ENCODE measurements at regions not wholly inside any gene's neighbourhood (a gene's known extent, or its start where the extent isn't known, plus 50 kb on each side); places are given as distances from the start of the nearest gene placed in this dataset.

- no peak overlapping the region for H3K4me3 Mint-ChIP-seq
- peaks cover 2% of the 10 kb centered on the region for H3K27me3 Mint-ChIP-seq (ENCODE audit: low read depth, poor library complexity)
- no peak for TF ChIP-seq CTCF (IDR thresholded peaks at IDR 0.05)
- H3K4me1 Mint-ChIP-seq = no peaks in the 10 kb centered on the region
- H3K36me3 Mint-ChIP-seq (ENCODE audit: low read depth) = no peaks in the 10 kb centered on the region
- H3K9me3 Mint-ChIP-seq = peaks cover 14% of the 10 kb centered on the region
- no peak for DNase-seq
- H3K27ac Mint-ChIP-seq = no peak overlapping the region
Observed at GRCh38 chr12:17540921-17541320, 549.1 kb downstream of the RERGL start.

- Mint-ChIP-seq H3K4me1 (no peaks in the 10 kb centered on the region), H3K27ac (no peak overlapping the region), H3K4me3 (no peak overlapping the region), H3K27me3 (ENCODE audit: low read depth, poor library complexity) (no peaks in the 10 kb centered on the region), H3K36me3 (ENCODE audit: low read depth) (no peaks in the 10 kb centered on the region), H3K9me3 (peaks cover 1% of the 10 kb centered on the region)
- DNase-seq = no peak
- no peak for TF ChIP-seq CTCF (IDR thresholded peaks at IDR 0.05)
Observed at GRCh38 chr12:17528394-17528793, 561.6 kb downstream of the RERGL start.

GRCh38 chr12:17527021-17527420 lies 563.0 kb downstream of the RERGL start:
- Mint-ChIP-seq H3K36me3 (ENCODE audit: low read depth) (no peaks in the 10 kb centered on the region), H3K27ac (no peak overlapping the region), H3K27me3 (ENCODE audit: low read depth, poor library complexity) (no peaks in the 10 kb centered on the region), H3K4me1 (no peaks in the 10 kb centered on the region), H3K4me3 (no peak overlapping the region), H3K9me3 (no peaks in the 10 kb centered on the region)
- TF ChIP-seq CTCF (IDR thresholded peaks at IDR 0.05) = no peak
- DNase-seq = no peak

- TF ChIP-seq CTCF (IDR thresholded peaks at IDR 0.05) = peak; percentile 24
- Mint-ChIP-seq H3K9me3 (no peaks in the 10 kb centered on the region), H3K27ac (no peak overlapping the region), H3K4me1 (no peaks in the 10 kb centered on the region), H3K27me3 (ENCODE audit: low read depth, poor library complexity) (no peaks in the 10 kb centered on the region), H3K4me3 (no peak overlapping the region), H3K36me3 (ENCODE audit: low read depth) (no peaks in the 10 kb centered on the region)
- DNase-seq = no peak
Observed at GRCh38 chr12:17511369-17511768, 578.6 kb downstream of the RERGL start.

- Mint-ChIP-seq H3K9me3 (no peaks in the 10 kb centered on the region), H3K36me3 (ENCODE audit: low read depth) (no peaks in the 10 kb centered on the region), H3K4me1 (no peaks in the 10 kb centered on the region), H3K4me3 (no peak overlapping the region), H3K27ac (no peak overlapping the region), H3K27me3 (ENCODE audit: low read depth, poor library complexity) (no peaks in the 10 kb centered on the region)
- DNase-seq = no peak
- no peak for TF ChIP-seq CTCF (IDR thresholded peaks at IDR 0.05)
Observed at GRCh38 chr12:17507336-17507735, 582.7 kb downstream of the RERGL start.

GRCh38 chr12:17503742-17504141 lies 586.3 kb downstream of the RERGL start:
- no peak for TF ChIP-seq CTCF (IDR thresholded peaks at IDR 0.05)
- no peak for DNase-seq
- Mint-ChIP-seq H3K36me3 (ENCODE audit: low read depth) (no peaks in the 10 kb centered on the region), H3K27me3 (ENCODE audit: low read depth, poor library complexity) (no peaks in the 10 kb centered on the region), H3K9me3 (no peaks in the 10 kb centered on the region), H3K4me1 (no peaks in the 10 kb centered on the region), H3K4me3 (no peak overlapping the region), H3K27ac (no peak overlapping the region)
